Fibroblast of the aortic adventitia (primary cell): ENCODE measurements at regions not wholly inside any gene's neighbourhood (a gene's known extent, or its start where the extent isn't known, plus 50 kb on each side); places are given as distances from the start of the nearest gene placed in this dataset.

Experiments
- DNase-seq: peaks from one replicate; pipeline ENCODE4 v3.0.0-alpha.2; 2010; ENCODE audit warnings: low read depth
- H3K4me3 ChIP-seq: 2 replicates; pipeline ENCODE4 v1.5.1; 2011; ENCODE audit warnings: low read depth, mild to moderate bottlenecking, control low read depth, low read length, moderate library complexity
- TF ChIP-seq, protein P1 (sequence below): IDR thresholded peaks from 2 replicates; pipeline ENCODE4 v1.5.1; 2011; ENCODE audit warnings: mild to moderate bottlenecking, low read length, control low read depth, inconsistent platforms; ENCODE audit not compliant: insufficient read depth

GRCh38 chr5:2511706-2512105 is 239.8 kb downstream of the IRX2 start:
- TF ChIP-seq, protein P1, sequence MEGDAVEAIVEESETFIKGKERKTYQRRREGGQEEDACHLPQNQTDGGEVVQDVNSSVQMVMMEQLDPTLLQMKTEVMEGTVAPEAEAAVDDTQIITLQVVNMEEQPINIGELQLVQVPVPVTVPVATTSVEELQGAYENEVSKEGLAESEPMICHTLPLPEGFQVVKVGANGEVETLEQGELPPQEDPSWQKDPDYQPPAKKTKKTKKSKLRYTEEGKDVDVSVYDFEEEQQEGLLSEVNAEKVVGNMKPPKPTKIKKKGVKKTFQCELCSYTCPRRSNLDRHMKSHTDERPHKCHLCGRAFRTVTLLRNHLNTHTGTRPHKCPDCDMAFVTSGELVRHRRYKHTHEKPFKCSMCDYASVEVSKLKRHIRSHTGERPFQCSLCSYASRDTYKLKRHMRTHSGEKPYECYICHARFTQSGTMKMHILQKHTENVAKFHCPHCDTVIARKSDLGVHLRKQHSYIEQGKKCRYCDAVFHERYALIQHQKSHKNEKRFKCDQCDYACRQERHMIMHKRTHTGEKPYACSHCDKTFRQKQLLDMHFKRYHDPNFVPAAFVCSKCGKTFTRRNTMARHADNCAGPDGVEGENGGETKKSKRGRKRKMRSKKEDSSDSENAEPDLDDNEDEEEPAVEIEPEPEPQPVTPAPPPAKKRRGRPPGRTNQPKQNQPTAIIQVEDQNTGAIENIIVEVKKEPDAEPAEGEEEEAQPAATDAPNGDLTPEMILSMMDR: no peak
- no peak for DNase-seq
- H3K4me3 ChIP-seq: no peak overlapping the region

- no peak for DNase-seq
- TF ChIP-seq, protein P1: no peak
- H3K4me3 ChIP-seq: no peak overlapping the region
Observed at GRCh38 chr5:2511126-2511525, 240.4 kb downstream of the IRX2 start.

GRCh38 chr5:2509527-2509926 is 241.9 kb downstream of the IRX2 start:
- TF ChIP-seq, protein P1: no peak
- DNase-seq: no peak
- H3K4me3 ChIP-seq: no peak overlapping the region

DNA sequence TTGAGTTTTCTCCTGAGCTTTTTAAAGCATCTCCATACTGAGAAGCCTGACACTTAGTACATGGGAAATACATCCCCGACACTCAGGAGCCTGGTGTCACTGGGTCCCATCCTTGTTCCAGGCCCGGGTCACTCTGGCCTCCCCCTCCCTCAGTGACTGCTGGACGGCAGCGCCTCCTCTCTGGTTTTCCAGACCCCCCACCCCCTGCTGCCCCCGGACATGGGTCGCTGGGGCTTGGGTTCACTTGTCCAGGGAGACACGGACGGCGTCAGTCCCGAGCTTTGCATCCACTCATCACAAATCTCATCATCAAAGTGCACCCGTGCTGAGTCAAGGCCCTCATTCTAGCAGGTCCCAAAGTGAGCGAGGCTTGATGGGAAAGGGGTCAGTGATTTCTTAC is 243.0 kb downstream of the IRX2 start:
- no peak for DNase-seq
- no peak overlapping the region for H3K4me3 ChIP-seq
- TF ChIP-seq, protein P1: no peak

GRCh38 chr5:2507611-2508010 is 243.9 kb downstream of the IRX2 start:
- H3K4me3 ChIP-seq: no peak overlapping the region
- TF ChIP-seq, protein P1: no peak
- no peak for DNase-seq

- DNase-seq: no peak
- TF ChIP-seq, protein P1: no peak
- no peak overlapping the region for H3K4me3 ChIP-seq
Observed at GRCh38 chr5:2506603-2507002, 244.9 kb downstream of the IRX2 start.

- TF ChIP-seq, protein P1: no peak
- H3K4me3 ChIP-seq: no peak overlapping the region
Observed at GRCh38 chr5:2505217-2505616, 246.3 kb downstream of the IRX2 start.

More at GRCh38 chr5:2505217-2505616, 246.3 kb downstream of the IRX2 start:
- no peak for DNase-seq
